ENCODE measurements at regions not wholly inside any gene's neighbourhood (a gene's known extent, or its start where the extent isn't known, plus 50 kb on each side); places are given as distances from the start of the nearest gene placed in this dataset.

- no peak for TF ChIP-seq SMC3 (IDR thresholded peaks at IDR 0.05; ENCODE audit: low read depth, low read length)
- TF ChIP-seq TAF1 (IDR thresholded peaks at IDR 0.05; ENCODE audit: borderline replicate concordance, low read depth, low read length), result no peak
- no peak for TF ChIP-seq SIN3A (IDR thresholded peaks at IDR 0.05; ENCODE audit: borderline replicate concordance, low read depth, low read length)
- TF ChIP-seq CTCF (IDR thresholded peaks at IDR 0.05), result no peak
- TF ChIP-seq PBX3 (IDR thresholded peaks at IDR 0.05), result no peak
- no peak for TF ChIP-seq YY1 (IDR thresholded peaks at IDR 0.05; ENCODE audit: low read depth)
- no peak for TF ChIP-seq CHD2 (IDR thresholded peaks at IDR 0.05; ENCODE audit: low read length, partially characterized antibody)
- TF ChIP-seq GABPA (IDR thresholded peaks at IDR 0.05; ENCODE audit: low read depth), result no peak
- no peak for TF ChIP-seq MEF2A (IDR thresholded peaks at IDR 0.05; ENCODE audit: borderline replicate concordance, low read depth)
- TF ChIP-seq NRF1 (IDR thresholded peaks at IDR 0.05; ENCODE audit: low read depth, low read length), result no peak
- no peak for TF ChIP-seq FOXJ3 (CRISPR knock-in tag; IDR thresholded peaks at IDR 0.05)
- TF ChIP-seq RAD21 (IDR thresholded peaks at IDR 0.05; ENCODE audit: low read length), result no peak
- no peak for TF ChIP-seq EZH2phosphoT487 (IDR thresholded peaks at IDR 0.05; ENCODE audit: borderline replicate concordance, low read depth)
- TF ChIP-seq RCOR1 (IDR thresholded peaks at IDR 0.05; ENCODE audit: low read length), result no peak
Measured at GRCh38 chr2:133732982-133733900, 165.0 kb upstream of the NCKAP5 start.
